B cell (primary cell): ENCODE measurements at regions not wholly inside any gene's neighbourhood (a gene's known extent, or its start where the extent isn't known, plus 50 kb on each side); places are given as distances from the start of the nearest gene placed in this dataset.

Source experiments
- ATAC-seq: fragments of 200-7000 bp; cut with Tn5 transposase; one replicate; pipeline ENCODE4 v1.10.0; 2021; ENCODE audit warnings: low read depth, mild to moderate bottlenecking, moderate number of reproducible peaks, moderate library complexity
- CTCF ChIA-PET: fragments of 350-600 bp; sonication (Branson Sonifier 250); formaldehyde crosslinking; loops from one replicate; lab custom pipeline; 2021; ENCODE audit warnings: antibody characterized with exemption, inconsistent platforms; lab: Charles Lee
- POLR2A ChIA-PET: fragments of 350-600 bp; sonication (Branson Sonifier 250); formaldehyde crosslinking; loops from one replicate; lab custom pipeline; 2021; ENCODE audit warnings: antibody characterized with exemption; lab: Charles Lee
- DNase-seq: peaks from one replicate; pipeline ENCODE4 v3.0.0; 2013
- H2AFZ ChIP-seq: 2 replicates; pipeline ENCODE4 v1.6.1; 2012; ENCODE audit warnings: mild to moderate bottlenecking, low read depth, low read length; ENCODE audit not compliant: insufficient read depth, poor library complexity, severe bottlenecking
- H3K27ac ChIP-seq, 2 donors: 1 replicate in 1 of 2; 2 replicates in 1 of 2; pipeline ENCODE4 v1.5.1; 2012 to 2013; ENCODE audit warnings: low read length in 2 of 2, mild to moderate bottlenecking in 2 of 2, moderate library complexity in 1 of 2
- H3K27me3 ChIP-seq, 4 experiments: fragments of 200-600 bp in 1 of 4; sonication (generic) in 1 of 4; replicated peaks in 1 of 4; 1 replicate in 2 of 4; 2 replicates in 2 of 4; pipeline versions ENCODE4 v1.6.1 to v1.7.0; 2013 to 2016; ENCODE audit warnings: low read length in 3 of 4, mild to moderate bottlenecking in 2 of 4, mixed read lengths in 1 of 4, moderate library complexity in 1 of 4; ENCODE audit not compliant: insufficient read depth in 4 of 4, control insufficient read depth in 3 of 4; ENCODE audit errors: control extremely low read depth in 1 of 4
- H3K36me3 ChIP-seq, 2 experiments: replicated peaks in 1 of 2; 1 replicate in 1 of 2; 2 replicates in 1 of 2; pipeline versions ENCODE4 v1.6.1 to v1.7.1; 2013; ENCODE audit warnings: low read length in 1 of 2; ENCODE audit not compliant: insufficient read depth in 2 of 2, control insufficient read depth in 1 of 2; ENCODE audit errors: control extremely low read depth in 1 of 2, extremely low read depth in 1 of 2
- H3K4me1 ChIP-seq, 2 donors: fragments of 200-600 bp in 1 of 2; sonication (generic) in 1 of 2; 1 replicate in 1 of 2; 2 replicates in 1 of 2; pipeline versions ENCODE4 v1.5.1 to v1.6.1; 2013 to 2017; ENCODE audit warnings: low read length in 2 of 2; ENCODE audit not compliant: control insufficient read depth in 2 of 2, insufficient read depth in 2 of 2
- H3K4me2 ChIP-seq: replicated peaks from 2 replicates; pipeline ENCODE3; 2012; ENCODE audit warnings: mild to moderate bottlenecking, low read depth, low read length; ENCODE audit not compliant: poor library complexity, severe bottlenecking
- H3K4me3 ChIP-seq, 5 experiments: fragments of 200-600 bp in 1 of 5; sonication (generic) in 1 of 5; 1 replicate in 3 of 5; 2 replicates in 2 of 5; pipeline versions ENCODE4 v1.5.1 to v1.7.0; 2011 to 2016; ENCODE audit warnings: low read length in 4 of 5, mild to moderate bottlenecking in 4 of 5, low read depth in 2 of 5, control low read depth in 1 of 5, moderate library complexity in 1 of 5; ENCODE audit not compliant: insufficient read depth in 1 of 5; ENCODE audit errors: control extremely low read depth in 1 of 5, extremely low read depth in 1 of 5
- H3K79me2 ChIP-seq: fragments of 200-600 bp; sonication (generic); one replicate; pipeline ENCODE4 v1.6.0; 2016; ENCODE audit warnings: low read length; ENCODE audit not compliant: control insufficient read depth, insufficient read depth
- H3K9ac ChIP-seq: fragments of 200-600 bp; sonication (generic); 2 replicates; pipeline ENCODE4 v1.6.1; 2017; ENCODE audit warnings: mild to moderate bottlenecking, low read length, moderate library complexity
- H3K9me3 ChIP-seq, 3 donors: one replicate each; pipeline versions ENCODE4 v1.6.1 to v1.7.1; 2013; ENCODE audit warnings: low read length in 2 of 3; ENCODE audit not compliant: control insufficient read depth in 2 of 3, insufficient read depth in 1 of 3; ENCODE audit errors: control extremely low read depth in 1 of 3
- H4K20me1 ChIP-seq: 2 replicates; pipeline ENCODE4 v1.6.0; 2012; ENCODE audit warnings: mild to moderate bottlenecking, low read length; ENCODE audit not compliant: insufficient read depth, control insufficient read depth, poor library complexity, severe bottlenecking
- H3K27ac Mint-ChIP-seq: one replicate; pipeline ENCODE4 v1.8.0; 2021; ENCODE audit warnings: mixed read lengths
- H3K27me3 Mint-ChIP-seq: one replicate; pipeline ENCODE4 v1.8.0; 2021; ENCODE audit warnings: mixed read lengths
- H3K4me1 Mint-ChIP-seq: one replicate; pipeline ENCODE4 v1.8.0; 2021; ENCODE audit warnings: mixed read lengths
- H3K4me3 Mint-ChIP-seq: one replicate; pipeline ENCODE4 v1.8.0; 2021; ENCODE audit warnings: mixed read lengths
- H3K9me3 Mint-ChIP-seq: one replicate; pipeline ENCODE4 v1.8.0; 2022; ENCODE audit warnings: mixed read lengths; ENCODE audit not compliant: insufficient read depth
- EZH2 ChIP-seq: IDR thresholded peaks from 2 replicates; pipeline ENCODE4 v1.6.1; 2012; ENCODE audit warnings: borderline replicate concordance, low read depth, mild to moderate bottlenecking, moderate library complexity, low read length; ENCODE audit not compliant: insufficient read depth, poor library complexity, severe bottlenecking
- whole genome bisulfite sequencing: methylation state at CpG from one replicate; pipeline ENCODE4 v1.1.5; 2013; ENCODE audit warnings: missing lambda C conversion rate; ENCODE audit not compliant: insufficient coverage; 5-methylcytosine and 5-hydroxymethylcytosine counted together
- intact Hi-C: fragments of 100-400 bp; cut with micrococcal nuclease; formaldehyde crosslinking; loops from one replicate; pipeline ENCODE4 v1.10.0; 2022
- TF ChIP-seq, protein P1 (sequence below): fragments of 200-600 bp; IDR thresholded peaks from one replicate; pipeline ENCODE4 v1.8.0; 2022; ENCODE audit warnings: antibody characterized with exemption, mild to moderate bottlenecking

- H3K9me3 ChIP-seq: no peaks in the 10 kb centered on the region
- no peak overlapping the region for H3K4me3 ChIP-seq
- ATAC-seq: no peak
- no peaks in the 10 kb centered on the region for H3K4me1 ChIP-seq
- ChIA-PET POLR2A (no interaction called here), CTCF (no interaction called here)
- no peaks in the 10 kb centered on the region for H3K36me3 ChIP-seq
- Mint-ChIP-seq H3K4me3 (no peak overlapping the region), H3K9me3 (peaks cover 3% of the 10 kb centered on the region), H3K4me1 (no peaks in the 10 kb centered on the region), H3K27me3 (no peaks in the 10 kb centered on the region), H3K27ac (no peak overlapping the region)
- H3K27me3 ChIP-seq: no peaks in the 10 kb centered on the region
- intact Hi-C loops: no loop called here
- H3K9ac ChIP-seq: no peak overlapping the region
- H4K20me1 ChIP-seq: no peaks in the 10 kb centered on the region
- H3K27ac ChIP-seq: no peak overlapping the region
- TF ChIP-seq, protein P1, sequence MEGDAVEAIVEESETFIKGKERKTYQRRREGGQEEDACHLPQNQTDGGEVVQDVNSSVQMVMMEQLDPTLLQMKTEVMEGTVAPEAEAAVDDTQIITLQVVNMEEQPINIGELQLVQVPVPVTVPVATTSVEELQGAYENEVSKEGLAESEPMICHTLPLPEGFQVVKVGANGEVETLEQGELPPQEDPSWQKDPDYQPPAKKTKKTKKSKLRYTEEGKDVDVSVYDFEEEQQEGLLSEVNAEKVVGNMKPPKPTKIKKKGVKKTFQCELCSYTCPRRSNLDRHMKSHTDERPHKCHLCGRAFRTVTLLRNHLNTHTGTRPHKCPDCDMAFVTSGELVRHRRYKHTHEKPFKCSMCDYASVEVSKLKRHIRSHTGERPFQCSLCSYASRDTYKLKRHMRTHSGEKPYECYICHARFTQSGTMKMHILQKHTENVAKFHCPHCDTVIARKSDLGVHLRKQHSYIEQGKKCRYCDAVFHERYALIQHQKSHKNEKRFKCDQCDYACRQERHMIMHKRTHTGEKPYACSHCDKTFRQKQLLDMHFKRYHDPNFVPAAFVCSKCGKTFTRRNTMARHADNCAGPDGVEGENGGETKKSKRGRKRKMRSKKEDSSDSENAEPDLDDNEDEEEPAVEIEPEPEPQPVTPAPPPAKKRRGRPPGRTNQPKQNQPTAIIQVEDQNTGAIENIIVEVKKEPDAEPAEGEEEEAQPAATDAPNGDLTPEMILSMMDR: no peak
- TF ChIP-seq EZH2: no peak
- no peaks in the 10 kb centered on the region for H3K79me2 ChIP-seq
- no peak overlapping the region for H3K4me2 ChIP-seq
- DNase-seq: no peak
- H2AFZ ChIP-seq: no peak overlapping the region
- WGBS: no CpG with 5 or more reads among the region's 4 CpGs
Observed at GRCh38 chrX:69000877-69001276, 164.4 kb downstream of the PJA1 start.

DNA sequence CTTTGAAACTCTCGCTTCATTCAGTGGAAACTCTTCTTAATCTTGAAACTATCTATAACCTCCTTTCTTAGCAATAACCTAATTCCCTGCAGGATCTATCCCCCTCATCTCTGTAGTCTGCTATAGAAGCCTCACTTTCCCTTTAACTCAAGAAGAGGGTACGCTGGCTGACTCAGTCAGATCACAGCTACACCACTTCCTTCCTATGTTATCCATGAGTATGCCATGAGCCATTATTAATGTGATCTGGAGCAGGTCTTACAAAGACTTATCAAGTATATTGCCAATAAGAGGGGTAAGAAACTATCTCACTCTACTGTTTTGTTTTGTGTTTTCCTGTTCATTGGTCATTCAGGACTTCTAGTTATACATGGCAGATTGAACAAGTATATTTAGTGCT lies 165.3 kb downstream of the PJA1 start:
- H3K4me2 ChIP-seq: no peak overlapping the region
- no peaks in the 10 kb centered on the region for H3K4me1 ChIP-seq
- H3K79me2 ChIP-seq: no peaks in the 10 kb centered on the region
- POLR2A ChIA-PET: no interaction called here
- H3K4me3 Mint-ChIP-seq: no peak overlapping the region
- H4K20me1 ChIP-seq: no peaks in the 10 kb centered on the region
- H3K4me1 Mint-ChIP-seq: no peaks in the 10 kb centered on the region
- H3K4me3 ChIP-seq: no peak overlapping the region
- H3K9ac ChIP-seq: no peak overlapping the region
- WGBS: no CpG with 5 or more reads among the region's 2 CpGs
- H3K27ac Mint-ChIP-seq: no peak overlapping the region
- H3K27me3 Mint-ChIP-seq: peaks cover 3% of the 10 kb centered on the region
- no peaks in the 10 kb centered on the region for H3K27me3 ChIP-seq
- DNase-seq (no peak), ATAC-seq (no peak)
- CTCF ChIA-PET: no interaction called here
- TF ChIP-seq, protein P1: no peak
- TF ChIP-seq EZH2: no peak
- no peak overlapping the region for H3K27ac ChIP-seq
- H3K9me3 Mint-ChIP-seq: no peaks in the 10 kb centered on the region
- H3K9me3 ChIP-seq: no peaks in the 10 kb centered on the region
- intact Hi-C loops: no loop called here
- H3K36me3 ChIP-seq: no peaks in the 10 kb centered on the region
- no peak overlapping the region for H2AFZ ChIP-seq
